ENCODE measurements at regions not wholly inside any gene's neighbourhood (a gene's known extent, or its start where the extent isn't known, plus 50 kb on each side); places are given as distances from the start of the nearest gene placed in this dataset.

DNA sequence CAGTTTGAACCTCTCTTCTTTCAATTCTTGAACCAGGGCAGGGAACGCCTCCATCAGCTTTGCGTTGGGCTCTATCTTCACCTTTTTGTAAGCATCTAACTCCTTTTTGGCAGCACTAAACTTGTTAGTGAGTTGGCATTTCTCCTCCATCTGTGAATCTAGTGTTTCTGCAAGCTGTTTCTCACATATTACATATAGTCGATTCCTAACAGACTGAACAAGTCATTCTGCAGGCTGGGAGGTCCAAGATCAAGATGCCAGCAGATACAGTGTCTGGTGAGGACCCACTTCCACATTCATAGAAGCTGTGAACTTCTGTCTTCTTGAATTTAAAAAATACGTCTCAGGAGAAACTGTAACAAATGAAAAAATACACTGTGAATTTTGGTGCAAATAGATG is 539.7 kb downstream of the ANKRD7 start:
- ATAC-seq = no peak
- Mint-ChIP-seq H3K36me3 (peaks cover 4% of the 10 kb centered on the region), H3K4me3 (no peak overlapping the region), H3K27me3 (no peaks in the 10 kb centered on the region), H3K9me3 (peaks cover 8% of the 10 kb centered on the region), H3K27ac (no peak overlapping the region), H3K4me1 (ENCODE audit: low read depth in 2 of 2) (no peaks in the 10 kb centered on the region)
- no peak for DNase-seq (ENCODE audit: low spot score)

DNA sequence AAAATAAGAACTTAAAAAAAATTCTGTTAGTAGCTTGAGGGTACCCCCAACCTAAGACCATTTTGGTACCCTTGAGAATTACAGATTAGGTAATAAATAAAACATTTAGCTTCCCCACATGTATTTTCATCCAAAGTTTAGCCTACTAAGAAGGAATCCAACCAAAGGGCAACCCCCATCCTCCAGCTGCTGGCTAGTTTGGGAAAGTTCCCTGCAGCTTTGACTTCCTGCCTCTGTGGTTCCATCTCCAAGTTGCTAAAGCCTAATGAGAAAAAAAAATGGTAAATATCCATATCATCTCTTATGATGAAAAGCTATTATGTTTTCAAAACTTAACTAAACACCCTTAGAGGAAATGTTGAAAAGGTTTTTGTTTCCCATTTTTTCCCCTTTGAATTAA is 547.2 kb downstream of the ANKRD7 start:
- peaks cover 4% of the 10 kb centered on the region for H3K36me3 Mint-ChIP-seq
- no peaks in the 10 kb centered on the region for H3K4me1 Mint-ChIP-seq (ENCODE audit: low read depth in 2 of 2)
- H3K27me3 Mint-ChIP-seq = no peaks in the 10 kb centered on the region
- ATAC-seq (no peak), DNase-seq (ENCODE audit: low spot score) (no peak)
- H3K9me3 Mint-ChIP-seq = peaks cover 10% of the 10 kb centered on the region
- no peak overlapping the region for H3K27ac Mint-ChIP-seq
- H3K4me3 Mint-ChIP-seq = no peak overlapping the region

DNA sequence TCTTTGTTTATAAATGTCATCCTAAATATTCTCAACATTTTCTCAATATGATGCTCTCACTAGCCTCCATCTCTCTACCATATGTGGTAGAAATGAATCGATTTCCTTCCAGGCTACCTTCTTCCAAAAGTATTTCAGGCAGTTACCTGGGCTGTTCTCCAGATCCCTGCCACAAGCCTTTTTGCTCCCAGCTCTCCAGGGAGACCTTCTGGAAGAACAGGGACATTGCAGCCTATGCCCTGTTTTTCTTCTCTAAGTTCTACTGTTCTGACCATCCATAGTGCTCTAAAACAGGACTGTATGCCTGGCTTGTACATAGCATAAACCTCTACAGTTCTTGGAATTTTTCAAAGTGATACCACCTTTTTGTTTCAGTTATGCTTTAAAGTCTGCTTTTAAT is 552.8 kb downstream of the ANKRD7 start:
- H3K27me3 Mint-ChIP-seq = no peaks in the 10 kb centered on the region
- H3K27ac Mint-ChIP-seq = no peak overlapping the region
- no peak overlapping the region for H3K4me3 Mint-ChIP-seq
- DNase-seq (ENCODE audit: low spot score) (no peak), ATAC-seq (no peak)
- H3K36me3 Mint-ChIP-seq = peaks cover 11% of the 10 kb centered on the region
- H3K9me3 Mint-ChIP-seq = peaks cover 21% of the 10 kb centered on the region
- H3K4me1 Mint-ChIP-seq (ENCODE audit: low read depth in 2 of 2) = no peaks in the 10 kb centered on the region

DNA sequence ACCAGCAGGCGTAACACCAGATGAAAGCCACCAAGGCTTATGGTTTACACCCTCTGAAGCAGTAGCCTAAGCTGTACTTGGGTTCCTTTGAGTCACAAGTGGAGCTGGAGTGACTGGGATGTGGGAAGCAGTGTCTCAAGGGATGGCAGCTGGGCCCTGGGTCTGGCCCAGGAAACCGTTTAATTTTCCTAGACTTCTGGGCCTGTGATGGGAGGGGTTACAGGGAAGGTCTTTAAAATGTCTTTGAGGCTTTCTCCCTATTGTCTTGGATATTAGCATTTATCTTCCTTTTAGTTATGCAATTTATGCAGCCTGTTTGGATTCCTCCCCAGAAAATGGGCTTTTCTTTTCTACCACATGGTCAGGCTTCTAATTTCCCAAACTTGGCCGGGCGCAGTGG is 568.2 kb downstream of the ANKRD7 start:
- DNase-seq (ENCODE audit: low spot score) (no peak), ATAC-seq (no peak)
- no peak overlapping the region for H3K27ac Mint-ChIP-seq
- peaks cover 14% of the 10 kb centered on the region for H3K9me3 Mint-ChIP-seq
- no peaks in the 10 kb centered on the region for H3K4me1 Mint-ChIP-seq (ENCODE audit: low read depth in 2 of 2)
- H3K27me3 Mint-ChIP-seq = no peaks in the 10 kb centered on the region
- no peak overlapping the region for H3K4me3 Mint-ChIP-seq
- H3K36me3 Mint-ChIP-seq = no peaks in the 10 kb centered on the region

DNA sequence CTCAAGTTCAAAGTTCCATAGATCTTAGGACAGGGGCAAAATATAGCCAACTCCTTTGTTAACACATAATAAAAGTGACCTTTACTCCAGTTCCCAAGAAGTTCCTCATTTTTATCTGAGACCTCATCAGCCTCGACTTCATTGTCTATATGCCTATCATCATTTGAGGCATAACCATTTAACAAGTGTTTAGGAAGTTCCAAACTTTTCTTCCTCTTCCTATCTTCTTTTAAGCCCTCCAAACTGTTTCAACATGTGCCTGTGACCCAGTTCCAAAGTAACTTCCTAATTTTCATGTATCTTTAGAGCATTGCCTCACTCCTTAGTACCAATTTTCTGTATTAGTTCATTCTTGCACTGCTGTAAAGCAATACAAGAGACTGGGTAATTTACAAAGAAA is 569.1 kb downstream of the ANKRD7 start:
- Mint-ChIP-seq H3K9me3 (peaks cover 18% of the 10 kb centered on the region), H3K36me3 (no peaks in the 10 kb centered on the region), H3K4me3 (no peak overlapping the region), H3K27me3 (no peaks in the 10 kb centered on the region), H3K4me1 (ENCODE audit: low read depth in 2 of 2) (no peaks in the 10 kb centered on the region), H3K27ac (no peak overlapping the region)
- DNase-seq (ENCODE audit: low spot score) = no peak
- ATAC-seq = no peak

DNA sequence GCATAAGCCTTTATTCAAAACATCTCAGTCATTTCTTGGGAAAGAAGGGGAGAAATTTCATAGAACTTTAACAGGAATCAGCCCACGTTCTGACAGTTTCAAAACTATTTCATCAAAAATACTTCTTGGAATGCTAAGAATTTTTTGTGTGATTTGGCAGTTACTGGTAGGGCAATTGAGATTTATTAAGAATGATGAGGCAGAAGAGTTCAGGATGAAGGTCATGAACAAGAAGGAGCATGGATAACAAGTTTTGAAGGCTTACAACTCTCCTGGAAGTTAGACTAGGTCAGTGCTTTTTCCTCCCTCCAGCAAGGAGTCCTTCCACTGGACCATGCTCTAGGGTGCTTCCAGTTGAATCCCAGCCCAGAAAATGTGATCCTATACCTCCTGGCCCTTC is 569.9 kb downstream of the ANKRD7 start:
- Mint-ChIP-seq H3K4me3 (no peak overlapping the region), H3K27ac (no peak overlapping the region), H3K4me1 (ENCODE audit: low read depth in 2 of 2) (no peaks in the 10 kb centered on the region), H3K36me3 (no peaks in the 10 kb centered on the region), H3K9me3 (peaks cover 21% of the 10 kb centered on the region), H3K27me3 (no peaks in the 10 kb centered on the region)
- ATAC-seq = no peak
- DNase-seq (ENCODE audit: low spot score) = no peak

DNA sequence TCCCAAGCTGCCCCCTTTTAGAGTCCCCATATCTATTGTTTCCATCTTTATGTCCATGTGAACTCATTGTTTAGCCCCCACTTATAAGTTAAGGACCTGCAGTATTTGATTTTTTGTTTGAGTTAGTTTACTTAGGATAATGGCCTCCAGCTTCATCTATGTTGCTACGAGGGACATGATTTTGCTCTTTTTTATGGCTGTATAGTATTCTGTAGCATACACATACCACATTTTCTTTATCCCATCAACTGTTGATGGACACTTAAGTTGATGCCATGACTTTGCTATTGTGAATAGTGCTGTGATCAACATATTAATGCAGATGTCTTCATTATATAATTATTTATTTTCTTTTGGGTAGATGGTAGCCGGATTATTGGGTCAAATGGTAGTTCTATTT is 576.9 kb downstream of the ANKRD7 start:
- H3K4me3 Mint-ChIP-seq = no peak overlapping the region
- no peak overlapping the region for H3K27ac Mint-ChIP-seq
- peaks cover 22% of the 10 kb centered on the region for H3K9me3 Mint-ChIP-seq
- ATAC-seq (no peak), DNase-seq (ENCODE audit: low spot score) (no peak)
- no peaks in the 10 kb centered on the region for H3K27me3 Mint-ChIP-seq
- H3K4me1 Mint-ChIP-seq (ENCODE audit: low read depth in 2 of 2) = no peaks in the 10 kb centered on the region
- peaks cover 11% of the 10 kb centered on the region for H3K36me3 Mint-ChIP-seq

DNA sequence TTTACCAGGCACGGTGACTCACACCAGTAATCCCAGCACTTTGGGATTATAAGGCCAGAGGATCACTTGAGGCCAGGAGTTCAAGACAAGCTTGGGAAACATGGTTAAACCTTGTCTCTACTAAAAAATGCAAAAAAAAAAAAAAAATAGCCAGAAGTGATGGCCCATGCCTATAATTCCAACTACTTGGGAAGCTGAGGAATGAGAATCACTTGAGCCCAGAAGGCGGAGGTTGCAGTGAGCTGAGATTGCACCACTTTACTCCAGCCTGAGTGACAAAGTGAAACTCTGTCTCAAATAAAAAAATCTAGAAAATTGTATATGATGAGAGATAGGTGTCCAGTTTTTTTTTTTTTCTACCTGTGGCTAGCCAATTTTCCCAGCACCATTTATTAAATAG is 578.2 kb downstream of the ANKRD7 start:
- H3K4me3 Mint-ChIP-seq = no peak overlapping the region

DNA sequence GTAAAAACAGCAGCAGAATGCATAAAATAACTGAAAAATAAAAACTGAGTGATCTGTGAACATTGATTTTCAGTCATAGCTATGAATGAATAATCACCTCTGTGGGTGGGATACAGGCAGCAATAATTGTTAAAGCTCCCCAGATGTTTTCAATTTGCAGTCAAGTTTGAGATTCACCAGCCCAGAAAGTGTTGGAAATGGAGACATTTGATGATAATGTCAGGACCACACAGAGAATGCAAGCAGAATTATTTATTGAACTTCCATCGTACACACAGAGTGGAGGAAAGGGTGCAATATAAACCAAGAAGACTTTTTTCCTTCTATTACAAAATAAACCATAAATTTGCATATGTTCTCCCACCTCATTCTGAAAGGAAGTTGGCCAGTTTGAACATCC is 601.7 kb downstream of the ANKRD7 start:
- no peak overlapping the region for H3K27ac Mint-ChIP-seq
- no peaks in the 10 kb centered on the region for H3K4me1 Mint-ChIP-seq (ENCODE audit: low read depth in 2 of 2)
- H3K27me3 Mint-ChIP-seq = no peaks in the 10 kb centered on the region
- ATAC-seq (no peak), DNase-seq (ENCODE audit: low spot score) (no peak)
- H3K36me3 Mint-ChIP-seq = no peaks in the 10 kb centered on the region
- peaks cover 3% of the 10 kb centered on the region for H3K9me3 Mint-ChIP-seq
- H3K4me3 Mint-ChIP-seq = no peak overlapping the region

More for the DNA sequence above, 578.2 kb downstream of the ANKRD7 start:
- Mint-ChIP-seq H3K36me3 (peaks cover 11% of the 10 kb centered on the region), H3K27me3 (no peaks in the 10 kb centered on the region), H3K27ac (no peak overlapping the region), H3K9me3 (peaks cover 22% of the 10 kb centered on the region), H3K4me1 (ENCODE audit: low read depth in 2 of 2) (no peaks in the 10 kb centered on the region)
- no peak for DNase-seq (ENCODE audit: low spot score)
- no peak for ATAC-seq

DNA sequence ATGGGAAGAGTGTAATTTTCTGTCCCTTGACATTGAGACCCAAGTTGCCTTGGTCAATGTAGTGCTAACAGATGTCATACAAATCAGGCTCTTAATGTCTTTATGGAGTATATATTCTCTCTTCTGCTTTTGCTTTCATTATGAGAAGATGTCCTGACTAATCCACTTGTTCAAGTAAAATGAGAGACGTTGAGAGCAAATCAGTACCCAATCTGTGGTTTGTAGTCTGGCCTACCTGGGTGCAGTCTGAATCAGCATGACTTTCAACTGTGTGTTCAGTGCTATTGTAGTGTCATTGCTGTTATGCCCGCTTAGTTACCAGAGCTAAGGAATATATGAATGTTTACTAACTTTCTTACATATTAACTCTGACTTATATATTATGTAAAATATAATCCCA is 612.4 kb downstream of the ANKRD7 start:
- Mint-ChIP-seq H3K4me1 (ENCODE audit: low read depth in 2 of 2) (no peaks in the 10 kb centered on the region), H3K9me3 (peaks cover 6% of the 10 kb centered on the region), H3K27ac (no peak overlapping the region), H3K4me3 (no peak overlapping the region), H3K36me3 (no peaks in the 10 kb centered on the region), H3K27me3 (no peaks in the 10 kb centered on the region)
- DNase-seq (ENCODE audit: low spot score) (no peak), ATAC-seq (no peak)

DNA sequence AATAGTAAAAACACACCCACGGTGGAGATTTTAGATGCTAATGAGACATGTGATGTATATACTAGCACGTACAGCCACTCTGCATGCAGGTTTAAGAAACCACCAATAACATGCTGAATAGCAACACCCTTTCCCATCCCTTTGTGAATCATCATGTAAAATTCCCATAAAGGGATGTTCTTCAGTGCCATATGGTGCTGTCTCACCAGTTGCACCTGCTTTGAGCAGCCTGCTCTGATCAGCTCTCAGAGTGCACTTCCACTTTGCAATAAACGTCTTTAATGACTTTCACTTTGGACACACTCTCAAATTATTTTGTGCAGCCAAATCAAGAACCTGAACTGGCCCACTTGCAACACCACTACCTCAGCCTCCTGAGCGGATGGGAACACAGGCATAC is 615.0 kb downstream of the ANKRD7 start:
- Mint-ChIP-seq H3K9me3 (peaks cover 9% of the 10 kb centered on the region), H3K27ac (no peak overlapping the region), H3K36me3 (no peaks in the 10 kb centered on the region), H3K4me1 (ENCODE audit: low read depth in 2 of 2) (no peaks in the 10 kb centered on the region), H3K4me3 (no peak overlapping the region), H3K27me3 (no peaks in the 10 kb centered on the region)
- ATAC-seq (no peak), DNase-seq (ENCODE audit: low spot score) (no peak)

DNA sequence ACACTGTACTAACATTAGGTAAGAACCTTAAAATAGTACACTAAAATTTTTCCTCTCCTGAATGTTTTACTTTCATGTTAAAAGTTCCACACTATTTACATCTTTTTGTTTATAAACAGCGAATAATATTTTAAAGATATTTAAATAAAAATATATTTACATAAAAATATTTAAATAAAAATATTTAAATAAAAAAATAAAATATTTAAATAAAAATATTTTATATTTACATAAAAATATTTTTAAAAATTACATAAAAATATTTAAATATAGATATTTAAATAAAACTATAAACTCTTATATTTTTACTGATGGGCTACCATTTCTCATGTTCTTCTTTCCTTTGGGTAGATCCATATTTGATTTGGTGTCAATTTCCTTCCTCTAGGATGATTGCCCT is 619.0 kb downstream of the ANKRD7 start:
- no peaks in the 10 kb centered on the region for H3K4me1 Mint-ChIP-seq (ENCODE audit: low read depth in 2 of 2)
- H3K27ac Mint-ChIP-seq = no peak overlapping the region
- ATAC-seq (no peak), DNase-seq (ENCODE audit: low spot score) (no peak)
- H3K36me3 Mint-ChIP-seq = no peaks in the 10 kb centered on the region
- peaks cover 10% of the 10 kb centered on the region for H3K9me3 Mint-ChIP-seq
- no peaks in the 10 kb centered on the region for H3K27me3 Mint-ChIP-seq
- no peak overlapping the region for H3K4me3 Mint-ChIP-seq

DNA sequence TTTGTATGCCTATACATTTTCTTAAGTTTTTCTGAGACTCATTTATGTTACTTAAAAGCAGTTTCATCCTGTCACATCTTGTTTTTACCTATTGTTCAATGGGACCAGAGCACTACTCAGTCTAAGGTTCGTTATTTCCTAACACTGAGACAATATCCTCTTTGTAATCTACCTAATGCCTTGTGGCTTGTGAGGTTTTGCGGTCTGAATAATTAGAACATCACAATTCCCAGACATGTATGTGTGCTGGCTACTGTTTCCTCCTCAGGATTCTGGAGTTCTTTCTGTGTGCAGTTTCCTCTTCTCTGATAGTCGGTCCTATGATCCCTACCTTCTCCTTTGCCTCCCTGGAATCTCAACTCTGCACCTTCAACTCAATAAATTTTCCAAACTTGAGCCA is 620.2 kb downstream of the ANKRD7 start:
- Mint-ChIP-seq H3K4me3 (no peak overlapping the region), H3K36me3 (no peaks in the 10 kb centered on the region), H3K4me1 (ENCODE audit: low read depth in 2 of 2) (no peaks in the 10 kb centered on the region), H3K27me3 (no peaks in the 10 kb centered on the region), H3K9me3 (peaks cover 12% of the 10 kb centered on the region), H3K27ac (no peak overlapping the region)
- DNase-seq (ENCODE audit: low spot score) = no peak
- no peak for ATAC-seq

DNA sequence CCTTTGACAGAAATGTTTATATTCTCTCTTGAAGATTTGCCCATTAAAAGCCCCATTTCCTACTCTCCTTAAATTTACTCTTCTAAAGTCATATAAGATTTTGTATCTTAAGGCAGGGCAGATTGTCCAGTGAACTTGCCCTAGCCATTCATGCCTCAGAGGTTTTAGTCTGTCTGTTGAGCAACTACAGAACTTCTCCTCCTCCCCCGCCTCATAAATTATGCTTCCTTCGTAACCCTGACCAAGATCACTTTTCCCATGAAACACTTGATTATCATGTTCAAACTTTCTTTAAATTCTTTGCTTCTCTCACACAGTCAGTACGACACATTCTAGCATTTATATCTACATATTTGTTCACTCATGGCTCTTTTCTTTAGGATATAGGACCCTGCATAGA is 621.3 kb downstream of the ANKRD7 start:
- Mint-ChIP-seq H3K27me3 (no peaks in the 10 kb centered on the region), H3K4me3 (no peak overlapping the region), H3K36me3 (no peaks in the 10 kb centered on the region), H3K4me1 (ENCODE audit: low read depth in 2 of 2) (no peaks in the 10 kb centered on the region), H3K9me3 (peaks cover 8% of the 10 kb centered on the region), H3K27ac (no peak overlapping the region)
- no peak for DNase-seq (ENCODE audit: low spot score)
- ATAC-seq = no peak

DNA sequence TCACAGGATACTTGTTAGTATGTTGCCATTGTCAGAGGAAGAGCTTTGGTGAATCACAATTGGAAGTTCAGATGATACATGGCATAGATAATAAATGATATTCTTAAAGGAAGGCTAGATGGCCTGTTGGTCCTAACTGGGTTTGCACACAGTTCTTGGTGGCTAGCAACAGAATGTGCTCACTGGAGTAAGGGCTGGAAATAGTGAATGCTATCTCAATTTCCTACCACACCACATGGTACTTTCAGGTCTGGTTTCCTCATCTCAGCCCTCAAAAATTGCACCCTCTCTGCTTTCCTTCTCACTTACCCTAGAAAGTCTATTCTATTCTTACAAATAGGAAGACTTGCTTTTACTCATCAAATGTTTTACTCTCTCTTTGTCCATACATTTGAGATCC is 622.5 kb downstream of the ANKRD7 start:
- no peak overlapping the region for H3K27ac Mint-ChIP-seq
- H3K4me1 Mint-ChIP-seq (ENCODE audit: low read depth in 2 of 2) = no peaks in the 10 kb centered on the region
- no peak overlapping the region for H3K4me3 Mint-ChIP-seq
- ATAC-seq (no peak), DNase-seq (ENCODE audit: low spot score) (no peak)
- H3K9me3 Mint-ChIP-seq = peaks cover 8% of the 10 kb centered on the region
- no peaks in the 10 kb centered on the region for H3K27me3 Mint-ChIP-seq
- no peaks in the 10 kb centered on the region for H3K36me3 Mint-ChIP-seq

All from natural killer cell treated with Interleukin-12 subunit alpha and Interleukin-12 subunit beta and Interleukin-15 and Interleukin-18, amount 100 ng/mL, for 72 hours (primary cell).